WTC11 (cell line): ENCODE measurements at regions not wholly inside any gene's neighbourhood (a gene's known extent, or its start where the extent isn't known, plus 50 kb on each side); places are given as distances from the start of the nearest gene placed in this dataset.

Source experiments
- ATAC-seq: fragments of 200-7000 bp; cut with Tn5 transposase; 2 replicates; pipeline ENCODE4 v1.10.0; 2021; ENCODE audit warnings: mild to moderate bottlenecking, moderate library complexity
- CTCF ChIA-PET: fragments of 300-600 bp; sonication (Branson Sonifier 250); formaldehyde crosslinking; loops from one replicate; lab custom pipeline; 2021; ENCODE audit warnings: antibody characterized with exemption; lab: Charles Lee
- POLR2A ChIA-PET: fragments of 350-600 bp; sonication (Branson Sonifier 250); formaldehyde crosslinking; loops from one replicate; lab custom pipeline; 2021; ENCODE audit warnings: antibody characterized with exemption; lab: Charles Lee
- DNase-seq: peaks from one replicate; pipeline ENCODE4 v3.0.0; 2021; ENCODE audit warnings: low spot score
- H3K27ac Mint-ChIP-seq: 2 replicates; pipeline ENCODE4 v1.8.0; 2021; ENCODE audit warnings: mixed read lengths
- H3K27me3 Mint-ChIP-seq: 2 replicates; pipeline ENCODE4 v1.8.0; 2021; ENCODE audit warnings: low read depth, mild to moderate bottlenecking, moderate library complexity, mixed read lengths
- H3K36me3 Mint-ChIP-seq: 2 replicates; pipeline ENCODE4 v1.8.0; 2021; ENCODE audit warnings: mixed read lengths
- H3K4me1 Mint-ChIP-seq: 2 replicates; pipeline ENCODE4 v1.8.0; 2022; ENCODE audit warnings: mixed read lengths
- H3K4me3 Mint-ChIP-seq: 2 replicates; pipeline ENCODE4 v1.8.0; 2021; ENCODE audit warnings: mild to moderate bottlenecking, moderate library complexity, mixed read lengths
- H3K9me3 Mint-ChIP-seq: 2 replicates; pipeline ENCODE4 v1.8.0; 2021; ENCODE audit warnings: mixed read lengths
- ATF1 ChIP-seq: sonication (generic); formaldehyde crosslinking; IDR thresholded peaks from 2 replicates; pipeline ENCODE4 v1.8.1; 2023; ENCODE audit warnings: mild to moderate bottlenecking, moderate library complexity, missing genetic modification reagents
- ATF3 ChIP-seq: sonication (generic); formaldehyde crosslinking; conservative IDR thresholded peaks from 2 replicates; pipeline ENCODE4 v1.8.1; 2022; ENCODE audit warnings: mild to moderate bottlenecking, missing genetic modification reagents
- ATF6 ChIP-seq: sonication (generic); formaldehyde crosslinking; IDR thresholded peaks from 2 replicates; pipeline ENCODE4 v1.8.1; 2023; ENCODE audit warnings: mild to moderate bottlenecking, missing genetic modification reagents
- CBFB ChIP-seq: sonication (generic); formaldehyde crosslinking; IDR thresholded peaks from 2 replicates; pipeline ENCODE4 v1.8.1; 2022; ENCODE audit warnings: mild to moderate bottlenecking, low read depth, missing genetic modification reagents
- E2F4 ChIP-seq: sonication (generic); formaldehyde crosslinking; IDR thresholded peaks from 2 replicates; pipeline ENCODE4 v1.8.1; 2022; ENCODE audit warnings: low read depth, mild to moderate bottlenecking, moderate library complexity, missing genetic modification reagents, borderline replicate concordance
- ELF4 ChIP-seq: sonication (generic); formaldehyde crosslinking; IDR thresholded peaks from 2 replicates; pipeline ENCODE4 v1.8.1; 2022; ENCODE audit warnings: low read depth, mild to moderate bottlenecking, moderate library complexity, missing genetic modification reagents
- EMX1 ChIP-seq: fragments of 250-450 bp; sonication (Bioruptor Pico); IDR thresholded peaks from 2 replicates; pipeline ENCODE4 v1.8.0; 2021; ENCODE audit warnings: mild to moderate bottlenecking
- FOXP1 ChIP-seq: sonication (generic); formaldehyde crosslinking; IDR thresholded peaks from 2 replicates; pipeline ENCODE4 v1.8.0; 2022; ENCODE audit warnings: missing genetic modification reagents, mild to moderate bottlenecking, moderate library complexity, borderline replicate concordance
- GTF2I ChIP-seq: fragments of 250-450 bp; sonication (Bioruptor Pico); conservative IDR thresholded peaks from 2 replicates; pipeline ENCODE4 v1.4.0; 2021; ENCODE audit warnings: mild to moderate bottlenecking
- JUN ChIP-seq: sonication (generic); formaldehyde crosslinking; IDR thresholded peaks from 2 replicates; pipeline ENCODE4 v1.8.0; 2023; ENCODE audit warnings: mild to moderate bottlenecking, missing genetic modification reagents
- MAX ChIP-seq: sonication (generic); formaldehyde crosslinking; IDR thresholded peaks from 2 replicates; pipeline ENCODE4 v1.8.0; 2022; ENCODE audit warnings: mild to moderate bottlenecking, missing genetic modification reagents
- NR1H2 ChIP-seq: sonication (generic); formaldehyde crosslinking; IDR thresholded peaks from 2 replicates; pipeline ENCODE4 v1.9.0; 2021; ENCODE audit warnings: mild to moderate bottlenecking, moderate library complexity, missing genetic modification reagents
- OVOL2 ChIP-seq: fragments of 250-450 bp; sonication (Bioruptor Pico); IDR thresholded peaks from 2 replicates; pipeline ENCODE4 v1.9.0; 2021; ENCODE audit warnings: mild to moderate bottlenecking, borderline replicate concordance
- PRDM15 ChIP-seq: sonication (generic); formaldehyde crosslinking; IDR thresholded peaks from 2 replicates; pipeline ENCODE4 v1.8.0; 2022; ENCODE audit warnings: missing genetic modification reagents
- TEAD1 ChIP-seq: sonication (generic); formaldehyde crosslinking; IDR thresholded peaks from 2 replicates; pipeline ENCODE4 v1.8.0; 2022; ENCODE audit warnings: mild to moderate bottlenecking, missing genetic modification reagents
- TF ChIP-seq, protein P1 (sequence below): fragments of 250-450 bp; sonication (Bioruptor Pico); IDR thresholded peaks from 2 replicates; pipeline ENCODE4 v1.9.0; 2021; ENCODE audit warnings: mild to moderate bottlenecking
- TF ChIP-seq, protein P2 (sequence below): sonication (generic); formaldehyde crosslinking; IDR thresholded peaks from 2 replicates; pipeline ENCODE4 v1.8.1; 2022; ENCODE audit warnings: low read depth, missing genetic modification reagents, borderline replicate concordance

- TF ChIP-seq ATF6 (no peak), FOXP1 (CRISPR knock-in tag) (no peak), NR1H2 (CRISPR knock-in tag) (no peak), CBFB (CRISPR knock-in tag) (no peak), MAX (no peak), OVOL2 (CRISPR knock-in tag) (no peak), EMX1 (CRISPR knock-in tag) (no peak), PRDM15 (no peak)
- TF ChIP-seq, protein P1, sequence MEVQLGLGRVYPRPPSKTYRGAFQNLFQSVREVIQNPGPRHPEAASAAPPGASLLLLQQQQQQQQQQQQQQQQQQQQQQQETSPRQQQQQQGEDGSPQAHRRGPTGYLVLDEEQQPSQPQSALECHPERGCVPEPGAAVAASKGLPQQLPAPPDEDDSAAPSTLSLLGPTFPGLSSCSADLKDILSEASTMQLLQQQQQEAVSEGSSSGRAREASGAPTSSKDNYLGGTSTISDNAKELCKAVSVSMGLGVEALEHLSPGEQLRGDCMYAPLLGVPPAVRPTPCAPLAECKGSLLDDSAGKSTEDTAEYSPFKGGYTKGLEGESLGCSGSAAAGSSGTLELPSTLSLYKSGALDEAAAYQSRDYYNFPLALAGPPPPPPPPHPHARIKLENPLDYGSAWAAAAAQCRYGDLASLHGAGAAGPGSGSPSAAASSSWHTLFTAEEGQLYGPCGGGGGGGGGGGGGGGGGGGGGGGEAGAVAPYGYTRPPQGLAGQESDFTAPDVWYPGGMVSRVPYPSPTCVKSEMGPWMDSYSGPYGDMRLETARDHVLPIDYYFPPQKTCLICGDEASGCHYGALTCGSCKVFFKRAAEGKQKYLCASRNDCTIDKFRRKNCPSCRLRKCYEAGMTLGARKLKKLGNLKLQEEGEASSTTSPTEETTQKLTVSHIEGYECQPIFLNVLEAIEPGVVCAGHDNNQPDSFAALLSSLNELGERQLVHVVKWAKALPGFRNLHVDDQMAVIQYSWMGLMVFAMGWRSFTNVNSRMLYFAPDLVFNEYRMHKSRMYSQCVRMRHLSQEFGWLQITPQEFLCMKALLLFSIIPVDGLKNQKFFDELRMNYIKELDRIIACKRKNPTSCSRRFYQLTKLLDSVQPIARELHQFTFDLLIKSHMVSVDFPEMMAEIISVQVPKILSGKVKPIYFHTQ (CRISPR knock-in tag) = no peak
- TF ChIP-seq, protein P2, sequence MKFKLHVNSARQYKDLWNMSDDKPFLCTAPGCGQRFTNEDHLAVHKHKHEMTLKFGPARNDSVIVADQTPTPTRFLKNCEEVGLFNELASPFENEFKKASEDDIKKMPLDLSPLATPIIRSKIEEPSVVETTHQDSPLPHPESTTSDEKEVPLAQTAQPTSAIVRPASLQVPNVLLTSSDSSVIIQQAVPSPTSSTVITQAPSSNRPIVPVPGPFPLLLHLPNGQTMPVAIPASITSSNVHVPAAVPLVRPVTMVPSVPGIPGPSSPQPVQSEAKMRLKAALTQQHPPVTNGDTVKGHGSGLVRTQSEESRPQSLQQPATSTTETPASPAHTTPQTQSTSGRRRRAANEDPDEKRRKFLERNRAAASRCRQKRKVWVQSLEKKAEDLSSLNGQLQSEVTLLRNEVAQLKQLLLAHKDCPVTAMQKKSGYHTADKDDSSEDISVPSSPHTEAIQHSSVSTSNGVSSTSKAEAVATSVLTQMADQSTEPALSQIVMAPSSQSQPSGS (CRISPR knock-in tag) = no peak
Measured at GRCh38 chr5:133902511-133903118, 65.8 kb downstream of the C5orf15 start (continued).

- H3K27ac Mint-ChIP-seq = no peak overlapping the region
- no peak for DNase-seq
- H3K27me3 Mint-ChIP-seq = no peaks in the 10 kb centered on the region
- ATAC-seq = no peak
- H3K4me1 Mint-ChIP-seq = no peaks in the 10 kb centered on the region
- H3K9me3 Mint-ChIP-seq = no peaks in the 10 kb centered on the region
- POLR2A ChIA-PET = no interaction called here
- no peak overlapping the region for H3K4me3 Mint-ChIP-seq
- TF ChIP-seq GTF2I (CRISPR knock-in tag) (no peak), E2F4 (CRISPR knock-in tag) (no peak), ELF4 (CRISPR knock-in tag) (no peak), TEAD1 (CRISPR knock-in tag) (no peak), ATF1 (CRISPR knock-in tag) (no peak), JUN (CRISPR knock-in tag) (no peak), ATF3 (CRISPR knock-in tag) (no peak)
- TF ChIP-seq, protein P1 (CRISPR knock-in tag) = no peak
- CTCF ChIA-PET = no interaction called here
- H3K36me3 Mint-ChIP-seq = no peaks in the 10 kb centered on the region
Measured at GRCh38 chr5:133900534-133901270, 67.7 kb downstream of the C5orf15 start.
